WTC11 (cell line): ENCODE measurements at regions not wholly inside any gene's neighbourhood (a gene's known extent, or its start where the extent isn't known, plus 50 kb on each side); places are given as distances from the start of the nearest gene placed in this dataset.

ENCODE experiments used
- ATAC-seq: fragments of 200-7000 bp; cut with Tn5 transposase; 2 replicates; pipeline ENCODE4 v1.10.0; 2021; ENCODE audit warnings: mild to moderate bottlenecking, moderate library complexity
- CTCF ChIA-PET: fragments of 300-600 bp; sonication (Branson Sonifier 250); formaldehyde crosslinking; loops from one replicate; lab custom pipeline; 2021; ENCODE audit warnings: antibody characterized with exemption; lab: Charles Lee
- POLR2A ChIA-PET: fragments of 350-600 bp; sonication (Branson Sonifier 250); formaldehyde crosslinking; loops from one replicate; lab custom pipeline; 2021; ENCODE audit warnings: antibody characterized with exemption; lab: Charles Lee
- DNase-seq: peaks from one replicate; pipeline ENCODE4 v3.0.0; 2021; ENCODE audit warnings: low spot score
- H3K27ac Mint-ChIP-seq: 2 replicates; pipeline ENCODE4 v1.8.0; 2021; ENCODE audit warnings: mixed read lengths
- H3K27me3 Mint-ChIP-seq: 2 replicates; pipeline ENCODE4 v1.8.0; 2021; ENCODE audit warnings: low read depth, mild to moderate bottlenecking, moderate library complexity, mixed read lengths
- H3K36me3 Mint-ChIP-seq: 2 replicates; pipeline ENCODE4 v1.8.0; 2021; ENCODE audit warnings: mixed read lengths
- H3K4me1 Mint-ChIP-seq: 2 replicates; pipeline ENCODE4 v1.8.0; 2022; ENCODE audit warnings: mixed read lengths
- H3K4me3 Mint-ChIP-seq: 2 replicates; pipeline ENCODE4 v1.8.0; 2021; ENCODE audit warnings: mild to moderate bottlenecking, moderate library complexity, mixed read lengths
- H3K9me3 Mint-ChIP-seq: 2 replicates; pipeline ENCODE4 v1.8.0; 2021; ENCODE audit warnings: mixed read lengths
- AFF4 ChIP-seq: sonication (generic); formaldehyde crosslinking; IDR thresholded peaks from 2 replicates; pipeline ENCODE4 v1.8.1; 2023; ENCODE audit warnings: mild to moderate bottlenecking, missing genetic modification reagents, borderline replicate concordance
- AR ChIP-seq: fragments of 250-450 bp; sonication (Bioruptor Pico); IDR thresholded peaks from 2 replicates; pipeline ENCODE4 v1.9.0; 2021; ENCODE audit warnings: mild to moderate bottlenecking
- E2F4 ChIP-seq: sonication (generic); formaldehyde crosslinking; IDR thresholded peaks from 2 replicates; pipeline ENCODE4 v1.8.1; 2022; ENCODE audit warnings: low read depth, mild to moderate bottlenecking, moderate library complexity, missing genetic modification reagents, borderline replicate concordance
- EMX1 ChIP-seq: fragments of 250-450 bp; sonication (Bioruptor Pico); IDR thresholded peaks from 2 replicates; pipeline ENCODE4 v1.8.0; 2021; ENCODE audit warnings: mild to moderate bottlenecking
- ERG ChIP-seq: fragments of 250-450 bp; sonication (Bioruptor Pico); IDR thresholded peaks from 2 replicates; pipeline ENCODE4 v1.8.0; 2021; ENCODE audit warnings: mild to moderate bottlenecking
- JAZF1 ChIP-seq: fragments of 250-450 bp; sonication (Bioruptor Pico); IDR thresholded peaks from 2 replicates; pipeline ENCODE4 v1.9.0; 2021; ENCODE audit warnings: moderate library complexity, mild to moderate bottlenecking, inconsistent platforms
- MYBL2 ChIP-seq: sonication (generic); formaldehyde crosslinking; IDR thresholded peaks from 2 replicates; pipeline ENCODE4 v1.8.1; 2023; ENCODE audit warnings: mild to moderate bottlenecking, moderate library complexity, missing genetic modification reagents
- NFATC4 ChIP-seq: fragments of 250-450 bp; sonication (Bioruptor Pico); IDR thresholded peaks from 2 replicates; pipeline ENCODE4 v1.9.0; 2021; ENCODE audit warnings: mild to moderate bottlenecking
- OVOL2 ChIP-seq: fragments of 250-450 bp; sonication (Bioruptor Pico); IDR thresholded peaks from 2 replicates; pipeline ENCODE4 v1.9.0; 2021; ENCODE audit warnings: mild to moderate bottlenecking, borderline replicate concordance
- RELA ChIP-seq: sonication (generic); formaldehyde crosslinking; IDR thresholded peaks from 2 replicates; pipeline ENCODE4 v1.8.1; 2022; ENCODE audit warnings: missing genetic modification reagents, mild to moderate bottlenecking, borderline replicate concordance
- SMAD3 ChIP-seq: sonication (generic); formaldehyde crosslinking; IDR thresholded peaks from 2 replicates; pipeline ENCODE4 v1.8.0; 2022; ENCODE audit warnings: missing genetic modification reagents, mild to moderate bottlenecking, borderline replicate concordance
- SMAD4 ChIP-seq: sonication (generic); formaldehyde crosslinking; IDR thresholded peaks from 2 replicates; pipeline ENCODE4 v1.8.0; 2022; ENCODE audit warnings: mild to moderate bottlenecking, missing genetic modification reagents
- TEAD1 ChIP-seq: sonication (generic); formaldehyde crosslinking; IDR thresholded peaks from 2 replicates; pipeline ENCODE4 v1.8.0; 2022; ENCODE audit warnings: mild to moderate bottlenecking, missing genetic modification reagents
- TEAD4 ChIP-seq: sonication (generic); formaldehyde crosslinking; IDR thresholded peaks from 2 replicates; pipeline ENCODE4 v1.8.0; 2022; ENCODE audit warnings: mild to moderate bottlenecking, missing genetic modification reagents
- TF ChIP-seq, protein P1 (sequence below): sonication (generic); formaldehyde crosslinking; IDR thresholded peaks from 2 replicates; pipeline ENCODE4 v1.8.1; 2022; ENCODE audit warnings: low read depth, missing genetic modification reagents, borderline replicate concordance
- TF ChIP-seq, protein P2 (sequence below): sonication (generic); formaldehyde crosslinking; IDR thresholded peaks from 2 replicates; pipeline ENCODE4 v1.8.0; 2022; ENCODE audit warnings: mild to moderate bottlenecking, missing genetic modification reagents
- TF ChIP-seq, protein P3 (sequence below): sonication (generic); formaldehyde crosslinking; conservative IDR thresholded peaks from 2 replicates; pipeline ENCODE4 v1.8.1; 2023; ENCODE audit warnings: mild to moderate bottlenecking, low read depth, missing genetic modification reagents, moderate library complexity

DNA sequence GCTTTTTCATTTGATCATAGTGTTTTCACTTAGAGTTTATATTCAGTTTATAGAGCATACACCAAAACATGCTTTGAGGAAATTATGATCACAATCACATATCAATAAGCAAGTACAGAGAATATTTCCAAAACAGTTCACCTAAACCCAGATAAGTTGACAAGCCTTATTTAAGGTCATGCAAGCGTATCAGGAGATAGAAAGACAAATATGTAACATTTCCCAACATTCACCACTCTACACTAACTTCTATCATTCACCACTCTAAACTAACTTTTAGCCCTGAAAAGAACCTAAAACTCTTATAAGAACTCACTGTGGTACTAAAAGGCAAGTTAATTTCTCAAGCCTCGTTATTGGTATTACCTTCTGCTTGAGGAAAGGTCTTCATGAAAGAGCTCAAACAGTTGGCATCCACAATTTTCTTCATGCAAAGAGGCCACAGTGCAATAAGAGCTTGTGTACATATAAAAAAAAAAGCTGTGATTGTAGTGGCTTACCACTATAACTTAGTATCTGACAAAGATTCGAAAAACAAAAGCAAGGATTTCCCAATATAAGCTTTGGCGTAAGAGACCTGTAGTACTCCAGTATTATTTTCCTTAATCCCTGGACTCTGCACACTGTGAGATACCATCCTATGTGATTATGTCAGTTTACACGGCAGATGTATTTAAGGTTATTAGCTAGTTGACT, 903.3 kb downstream of the STIM2 start (continued):
- TF ChIP-seq AFF4 (CRISPR knock-in tag) (no peak), AR (CRISPR knock-in tag) (no peak)

- Mint-ChIP-seq H3K36me3 (no peaks in the 10 kb centered on the region), H3K4me3 (no peak overlapping the region), H3K27me3 (no peaks in the 10 kb centered on the region), H3K27ac (no peak overlapping the region), H3K9me3 (0 out of 2 replicates have a peak, but pooled peaks cover 3% of the 10 kb centered on the region), H3K4me1 (no peaks in the 10 kb centered on the region)
- ATAC-seq (no peak), DNase-seq (no peak)
- ChIA-PET POLR2A (no interaction called here), CTCF (no interaction called here)
- TF ChIP-seq AFF4 (CRISPR knock-in tag) (no peak), OVOL2 (CRISPR knock-in tag) (no peak), SMAD3 (no peak), EMX1 (CRISPR knock-in tag) (no peak), ERG (CRISPR knock-in tag) (no peak), JAZF1 (CRISPR knock-in tag) (no peak), E2F4 (no peak), TEAD1 (CRISPR knock-in tag) (no peak), TEAD4 (no peak), SMAD4 (CRISPR knock-in tag) (no peak), NFATC4 (CRISPR knock-in tag) (no peak), MYBL2 (CRISPR knock-in tag) (no peak), RELA (CRISPR knock-in tag) (no peak)
- TF ChIP-seq, protein P1, sequence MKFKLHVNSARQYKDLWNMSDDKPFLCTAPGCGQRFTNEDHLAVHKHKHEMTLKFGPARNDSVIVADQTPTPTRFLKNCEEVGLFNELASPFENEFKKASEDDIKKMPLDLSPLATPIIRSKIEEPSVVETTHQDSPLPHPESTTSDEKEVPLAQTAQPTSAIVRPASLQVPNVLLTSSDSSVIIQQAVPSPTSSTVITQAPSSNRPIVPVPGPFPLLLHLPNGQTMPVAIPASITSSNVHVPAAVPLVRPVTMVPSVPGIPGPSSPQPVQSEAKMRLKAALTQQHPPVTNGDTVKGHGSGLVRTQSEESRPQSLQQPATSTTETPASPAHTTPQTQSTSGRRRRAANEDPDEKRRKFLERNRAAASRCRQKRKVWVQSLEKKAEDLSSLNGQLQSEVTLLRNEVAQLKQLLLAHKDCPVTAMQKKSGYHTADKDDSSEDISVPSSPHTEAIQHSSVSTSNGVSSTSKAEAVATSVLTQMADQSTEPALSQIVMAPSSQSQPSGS: no peak
- TF ChIP-seq, protein P2, sequence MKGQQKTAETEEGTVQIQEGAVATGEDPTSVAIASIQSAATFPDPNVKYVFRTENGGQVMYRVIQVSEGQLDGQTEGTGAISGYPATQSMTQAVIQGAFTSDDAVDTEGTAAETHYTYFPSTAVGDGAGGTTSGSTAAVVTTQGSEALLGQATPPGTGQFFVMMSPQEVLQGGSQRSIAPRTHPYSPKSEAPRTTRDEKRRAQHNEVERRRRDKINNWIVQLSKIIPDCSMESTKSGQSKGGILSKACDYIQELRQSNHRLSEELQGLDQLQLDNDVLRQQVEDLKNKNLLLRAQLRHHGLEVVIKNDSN (CRISPR knock-in tag): no peak
- TF ChIP-seq, protein P3, sequence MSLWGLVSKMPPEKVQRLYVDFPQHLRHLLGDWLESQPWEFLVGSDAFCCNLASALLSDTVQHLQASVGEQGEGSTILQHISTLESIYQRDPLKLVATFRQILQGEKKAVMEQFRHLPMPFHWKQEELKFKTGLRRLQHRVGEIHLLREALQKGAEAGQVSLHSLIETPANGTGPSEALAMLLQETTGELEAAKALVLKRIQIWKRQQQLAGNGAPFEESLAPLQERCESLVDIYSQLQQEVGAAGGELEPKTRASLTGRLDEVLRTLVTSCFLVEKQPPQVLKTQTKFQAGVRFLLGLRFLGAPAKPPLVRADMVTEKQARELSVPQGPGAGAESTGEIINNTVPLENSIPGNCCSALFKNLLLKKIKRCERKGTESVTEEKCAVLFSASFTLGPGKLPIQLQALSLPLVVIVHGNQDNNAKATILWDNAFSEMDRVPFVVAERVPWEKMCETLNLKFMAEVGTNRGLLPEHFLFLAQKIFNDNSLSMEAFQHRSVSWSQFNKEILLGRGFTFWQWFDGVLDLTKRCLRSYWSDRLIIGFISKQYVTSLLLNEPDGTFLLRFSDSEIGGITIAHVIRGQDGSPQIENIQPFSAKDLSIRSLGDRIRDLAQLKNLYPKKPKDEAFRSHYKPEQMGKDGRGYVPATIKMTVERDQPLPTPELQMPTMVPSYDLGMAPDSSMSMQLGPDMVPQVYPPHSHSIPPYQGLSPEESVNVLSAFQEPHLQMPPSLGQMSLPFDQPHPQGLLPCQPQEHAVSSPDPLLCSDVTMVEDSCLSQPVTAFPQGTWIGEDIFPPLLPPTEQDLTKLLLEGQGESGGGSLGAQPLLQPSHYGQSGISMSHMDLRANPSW (CRISPR knock-in tag): no peak
Observed at GRCh38 chr4:27764526-27764837, 903.8 kb downstream of the STIM2 start.
